Right forelimb (tissue), 1 donor: ENCODE measurements at regions not wholly inside any gene's neighbourhood (a gene's known extent, or its start where the extent isn't known, plus 50 kb on each side); places are given as distances from the start of the nearest gene placed in this dataset.
"Not testable (repeated sequence)": the region's sequence is repeated elsewhere in the genome, so short reads cannot be mapped to it uniquely, and the experiment has no call there.

ENCODE experiments used
- DNase-seq: peaks from one replicate; pipeline ENCODE4 v3.0.0-alpha.2; 2018

GRCh38 chr14:54010981-54011380 is 54.4 kb upstream of the BMP4 start:
- DNase-seq, result no peak

GRCh38 chr14:54023027-54023426 is 66.4 kb upstream of the BMP4 start:
- no peak for DNase-seq

GRCh38 chr14:54025661-54026060 is 69.0 kb upstream of the BMP4 start:
- no peak for DNase-seq

GRCh38 chr14:54026671-54027070 is 70.0 kb upstream of the BMP4 start:
- no peak for DNase-seq

GRCh38 chr14:54030996-54031395 is 74.4 kb upstream of the BMP4 start:
- not testable (repeated sequence) for DNase-seq

GRCh38 chr14:54033285-54033684 is 76.7 kb upstream of the BMP4 start:
- not testable (repeated sequence) for DNase-seq

GRCh38 chr14:54038724-54039123 is 82.1 kb upstream of the BMP4 start:
- no peak for DNase-seq

GRCh38 chr14:54039311-54039710 is 82.7 kb upstream of the BMP4 start:
- no peak for DNase-seq

- no peak for DNase-seq
These were observed 84.2 kb upstream of the BMP4 start for GRCh38 chr14:54040846-54041245.

GRCh38 chr14:54046250-54046649 is 89.6 kb upstream of the BMP4 start:
- no peak for DNase-seq

- no peak for DNase-seq
These were observed 91.2 kb upstream of the BMP4 start for GRCh38 chr14:54047645-54048308.

- DNase-seq, result no peak
These were observed 91.7 kb upstream of the BMP4 start for GRCh38 chr14:54048311-54048710.

- no peak for DNase-seq
These were observed 92.1 kb upstream of the BMP4 start for GRCh38 chr14:54048736-54049135.

- DNase-seq, result no peak
These were observed 94.1 kb upstream of the BMP4 start for GRCh38 chr14:54050759-54051158.

GRCh38 chr14:54052696-54053385 is 96.2 kb upstream of the BMP4 start:
- DNase-seq, result no peak

- DNase-seq, result no peak
These were observed 96.7 kb upstream of the BMP4 start for GRCh38 chr14:54053386-54053745.

GRCh38 chr14:54058505-54058904 is 101.9 kb upstream of the BMP4 start:
- DNase-seq, result no peak

- no peak for DNase-seq
These were observed 127.1 kb upstream of the BMP4 start for GRCh38 chr14:54083549-54084239.

- no peak for DNase-seq
These were observed 128.7 kb upstream of the BMP4 start for GRCh38 chr14:54085232-54085761.

- DNase-seq, result no peak
These were observed 129.2 kb upstream of the BMP4 start for GRCh38 chr14:54085841-54086240.

- no peak for DNase-seq
These were observed 130.1 kb upstream of the BMP4 start for GRCh38 chr14:54086767-54087166.

- no peak for DNase-seq
These were observed 130.8 kb upstream of the BMP4 start for GRCh38 chr14:54087376-54087775.

- DNase-seq, result no peak
These were observed 131.6 kb upstream of the BMP4 start for GRCh38 chr14:54088271-54088670.

- no peak for DNase-seq
These were observed 133.6 kb upstream of the BMP4 start for GRCh38 chr14:54090274-54090673.
